HG02610 (cell line): ENCODE measurements at regions not wholly inside any gene's neighbourhood (a gene's known extent, or its start where the extent isn't known, plus 50 kb on each side); places are given as distances from the start of the nearest gene placed in this dataset.
"Not testable (repeated sequence)": the region's sequence is repeated elsewhere in the genome, so short reads cannot be mapped to it uniquely, and the experiment has no call there.

Experiments
- ATAC-seq: cut with Tn5 transposase; IDR thresholded peaks from one replicate; pipeline ENCODE4 v1.9.1; 2021; ENCODE audit warnings: mild to moderate bottlenecking, moderate library complexity; ENCODE audit not compliant: unreplicated experiment

DNA sequence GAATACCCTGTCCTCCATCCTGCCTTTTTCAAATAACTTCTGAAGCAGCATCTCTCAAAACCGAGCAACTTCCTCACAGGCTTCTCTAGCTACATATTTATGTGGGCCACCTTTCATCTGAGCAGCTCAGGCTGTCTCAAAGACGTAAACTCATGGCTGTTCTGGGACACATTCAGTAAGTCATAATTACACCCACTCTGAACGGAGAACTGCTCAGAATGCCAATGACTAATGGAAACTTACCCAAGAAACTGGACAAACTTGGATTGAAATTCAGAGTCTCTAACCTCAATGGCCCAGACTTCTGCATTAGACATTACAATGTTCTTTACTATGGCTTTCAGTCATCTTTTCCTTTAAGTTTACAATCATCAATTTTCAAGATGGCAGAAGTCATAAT, 145.2 kb downstream of the RAD51AP2 start:
- no peak for ATAC-seq

DNA sequence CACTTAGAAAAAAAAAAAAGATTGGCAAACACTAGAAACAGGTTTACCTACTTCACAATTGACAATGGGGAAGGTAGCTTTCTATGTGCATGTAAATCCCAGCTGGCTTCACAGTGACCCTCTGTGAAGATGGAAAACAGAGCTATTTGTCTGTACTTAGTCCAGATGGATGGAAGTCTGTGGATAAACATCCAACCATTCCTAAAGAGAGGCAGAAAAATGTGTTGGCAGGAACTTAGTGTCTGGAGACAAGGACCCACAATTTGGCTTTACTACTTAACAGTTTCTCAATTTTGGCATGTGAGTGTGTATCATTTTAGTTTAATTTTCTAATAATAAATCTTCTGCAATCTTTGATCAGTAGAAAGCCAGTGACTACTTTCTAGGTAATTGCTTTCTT, 154.4 kb downstream of the RAD51AP2 start:
- ATAC-seq, result no peak

DNA sequence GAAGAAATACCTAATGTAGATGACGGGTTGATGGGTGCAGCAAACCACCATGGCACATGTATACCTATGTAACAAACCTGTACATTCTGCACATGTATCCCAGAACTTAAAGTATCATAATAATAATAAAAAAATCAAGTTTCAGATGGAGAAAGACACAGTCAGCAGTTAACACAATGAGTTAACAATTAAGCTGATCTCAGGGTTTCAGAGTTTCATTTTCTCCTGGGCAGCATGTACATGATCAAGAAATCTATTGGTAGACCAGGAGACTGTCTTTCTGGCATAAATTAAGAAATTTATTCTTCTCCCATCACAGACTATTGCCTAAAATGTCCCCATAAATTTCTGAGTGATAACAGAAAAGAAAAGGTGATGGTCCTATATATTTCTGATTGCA, 155.3 kb downstream of the RAD51AP2 start:
- no peak for ATAC-seq

DNA sequence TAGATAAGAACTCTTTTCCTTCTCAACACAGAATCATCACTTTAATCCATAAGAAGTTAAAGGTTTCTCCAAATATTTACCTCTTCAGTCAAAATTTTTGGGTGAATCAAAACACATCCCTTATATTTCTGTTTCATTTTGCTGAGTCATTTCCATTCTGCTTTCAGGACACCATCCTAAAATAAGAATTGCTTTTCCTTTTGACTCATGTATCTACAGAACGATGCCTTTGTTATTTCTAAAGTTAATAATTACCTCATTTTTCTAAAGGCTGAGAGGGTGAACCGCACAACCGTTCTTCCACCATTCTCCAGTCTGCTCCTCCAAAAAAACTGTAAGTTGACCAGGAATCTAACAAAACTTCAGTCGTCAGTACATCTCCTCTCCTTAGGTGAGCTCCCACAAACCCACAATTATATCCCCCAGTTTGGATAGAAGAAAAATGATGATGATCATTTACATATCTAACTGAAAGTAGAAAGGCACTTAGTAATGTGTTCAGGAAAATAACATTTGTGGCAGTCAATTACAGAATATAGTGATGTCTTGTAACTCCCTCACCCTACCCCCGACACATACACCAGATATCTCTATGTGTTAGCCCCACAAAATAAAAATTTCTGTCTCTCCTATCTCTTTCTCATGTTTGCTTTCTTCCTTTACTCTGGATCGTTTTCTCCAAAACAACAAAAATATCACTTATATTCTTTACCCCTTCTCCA, 162.5 kb downstream of the RAD51AP2 start:
- ATAC-seq, result peak; percentile 96

DNA sequence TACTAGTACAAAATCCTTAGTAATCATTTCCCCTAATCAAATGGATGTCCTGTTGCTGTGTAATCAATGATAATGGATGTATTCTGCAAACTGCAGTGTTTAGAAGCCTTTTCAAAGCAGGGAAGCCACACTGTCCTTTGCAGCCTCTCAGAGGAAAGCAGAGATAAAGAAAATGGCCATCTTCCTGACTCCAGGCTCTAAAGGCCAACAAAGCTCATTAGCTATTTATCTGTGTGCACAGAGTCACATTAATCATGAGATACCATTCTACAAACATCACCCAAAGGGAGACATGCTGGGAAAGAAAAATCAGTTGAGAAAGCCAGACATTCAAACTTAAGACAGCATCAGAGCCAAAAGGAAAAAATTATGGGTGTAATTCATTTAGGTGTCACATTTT, 165.0 kb downstream of the RAD51AP2 start:
- no peak for ATAC-seq

DNA sequence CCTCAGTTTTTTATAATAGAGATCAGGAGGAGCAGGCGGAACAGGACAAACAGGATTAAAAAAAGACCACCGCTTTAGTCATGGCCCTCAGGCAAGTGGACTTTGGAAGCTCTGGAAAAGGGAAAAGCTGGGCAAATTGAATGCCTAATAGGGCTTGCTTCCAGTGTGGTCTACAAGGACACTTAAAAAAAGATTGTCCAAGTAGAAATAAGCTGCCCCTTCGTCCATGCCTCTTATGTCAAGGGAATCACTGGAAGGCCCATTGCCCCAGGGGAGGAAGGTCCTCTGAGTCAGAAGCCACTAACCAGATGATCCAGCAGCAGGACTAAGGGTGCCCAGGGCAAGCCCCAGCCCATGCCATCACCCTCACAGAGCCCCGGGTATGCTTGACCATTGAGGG, 175.5 kb downstream of the RAD51AP2 start:
- ATAC-seq, result not testable (repeated sequence)

DNA sequence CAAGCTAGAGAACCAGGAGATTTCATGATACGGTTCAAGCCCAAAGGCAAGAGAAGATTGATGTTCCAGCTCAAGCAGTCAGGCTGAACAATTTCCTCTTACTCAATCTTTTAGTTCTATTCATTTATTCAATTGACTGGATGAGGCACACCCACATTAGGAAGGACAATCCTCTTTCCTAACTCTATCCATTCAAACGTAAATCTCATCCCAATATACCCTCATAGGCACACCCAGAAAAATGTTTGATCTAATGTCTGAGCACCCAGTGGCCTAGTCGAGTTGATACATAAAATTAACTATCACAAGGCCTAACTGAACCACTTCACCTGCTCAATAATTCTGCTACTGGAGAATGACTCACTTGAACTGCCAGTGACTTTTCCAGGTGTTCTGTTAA, 180.7 kb downstream of the RAD51AP2 start:
- no peak for ATAC-seq

DNA sequence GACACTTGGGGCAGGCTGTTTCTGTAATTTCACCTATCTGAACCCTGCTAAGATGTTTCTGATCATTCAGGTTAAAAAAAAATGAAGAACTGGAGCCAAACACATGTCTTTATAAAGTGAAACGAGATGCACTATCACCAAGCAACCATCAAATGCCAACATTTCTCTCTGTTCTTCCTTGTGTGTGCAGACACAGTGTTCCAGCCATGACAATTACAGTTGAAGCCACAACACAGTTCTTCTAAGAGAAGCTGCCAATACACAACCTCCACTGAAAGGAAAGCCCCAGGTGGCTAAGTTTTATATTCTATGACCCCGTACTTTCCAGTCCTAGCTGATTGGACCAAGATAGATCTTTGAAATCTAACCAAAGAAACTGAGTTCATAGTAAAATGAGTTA, 181.8 kb downstream of the RAD51AP2 start:
- ATAC-seq, result no peak

DNA sequence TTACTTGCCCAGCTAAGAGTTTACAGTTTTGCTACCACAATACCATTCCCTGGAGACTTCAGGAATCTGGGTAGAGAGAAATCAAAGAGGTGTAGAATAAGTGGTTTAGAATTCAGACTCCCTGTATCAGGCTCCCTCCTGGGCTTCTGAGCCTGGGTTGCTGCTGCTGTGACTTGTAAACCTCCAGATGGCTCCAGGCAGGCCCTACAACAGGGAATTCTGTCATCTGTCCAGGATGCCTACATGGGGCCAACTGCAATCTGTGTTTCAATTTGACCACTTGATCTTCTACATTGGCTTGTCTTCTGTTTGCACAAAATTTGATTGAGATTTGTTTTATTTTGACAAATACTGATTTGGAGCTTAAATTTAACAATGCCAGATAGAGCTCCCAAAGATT, 183.9 kb downstream of the RAD51AP2 start:
- ATAC-seq, result no peak

DNA sequence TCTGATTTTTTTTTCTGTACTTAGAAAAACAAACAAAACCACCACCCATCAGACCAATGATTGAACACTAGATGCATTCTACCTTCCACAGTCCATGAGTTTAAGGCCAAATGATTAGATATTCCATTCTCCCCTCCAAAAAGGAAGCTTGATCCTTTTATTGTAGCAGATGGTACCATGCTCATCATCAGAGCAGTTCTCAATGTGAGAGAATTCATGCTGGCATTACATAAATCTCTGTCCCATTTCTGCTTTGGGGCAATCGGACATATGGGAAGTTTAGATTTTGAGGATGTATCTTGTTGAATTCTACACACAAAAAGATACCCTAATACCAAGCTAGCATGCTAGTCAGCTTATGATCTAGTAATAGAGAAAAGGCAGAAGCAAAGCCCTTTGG, 186.6 kb downstream of the RAD51AP2 start:
- ATAC-seq, result no peak

DNA sequence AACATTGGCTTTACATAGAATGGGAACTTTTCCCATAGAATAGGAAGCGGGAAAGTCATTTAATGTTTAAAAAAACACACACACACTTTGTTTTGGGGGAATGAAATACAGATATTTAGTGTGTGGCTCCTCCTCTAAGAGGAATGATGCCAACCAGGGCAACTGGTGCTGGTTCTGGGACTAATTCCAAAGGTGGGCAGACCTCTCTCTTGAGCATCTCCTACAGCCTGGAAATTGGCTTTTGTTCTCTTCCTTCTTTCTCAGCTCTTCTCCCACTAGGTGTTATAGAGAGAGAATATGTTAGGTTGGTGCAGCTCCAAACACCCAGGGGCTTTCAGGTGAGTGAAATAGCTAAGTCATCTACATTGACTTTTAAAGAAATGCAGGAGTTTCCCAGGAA, 190.1 kb downstream of the RAD51AP2 start:
- ATAC-seq, result no peak

DNA sequence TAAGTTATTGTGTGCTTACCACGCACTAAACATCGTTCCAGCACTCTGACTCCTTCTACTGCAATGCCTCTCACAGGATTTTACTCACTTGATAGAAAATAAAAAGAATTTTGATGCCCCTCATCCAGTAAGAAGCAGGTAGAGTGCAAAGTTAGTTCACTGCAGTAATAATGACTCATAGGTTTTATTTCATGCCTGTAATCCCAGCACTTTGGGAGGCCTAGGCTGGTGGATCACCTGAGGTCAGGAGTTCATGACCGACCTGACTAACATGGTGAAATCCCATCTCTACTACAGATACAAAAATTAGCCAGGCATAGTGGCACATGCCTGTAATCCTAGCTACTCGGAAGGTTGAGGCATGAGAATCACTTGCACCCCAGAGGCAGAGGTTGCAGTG, 190.6 kb downstream of the RAD51AP2 start:
- ATAC-seq, result no peak

DNA sequence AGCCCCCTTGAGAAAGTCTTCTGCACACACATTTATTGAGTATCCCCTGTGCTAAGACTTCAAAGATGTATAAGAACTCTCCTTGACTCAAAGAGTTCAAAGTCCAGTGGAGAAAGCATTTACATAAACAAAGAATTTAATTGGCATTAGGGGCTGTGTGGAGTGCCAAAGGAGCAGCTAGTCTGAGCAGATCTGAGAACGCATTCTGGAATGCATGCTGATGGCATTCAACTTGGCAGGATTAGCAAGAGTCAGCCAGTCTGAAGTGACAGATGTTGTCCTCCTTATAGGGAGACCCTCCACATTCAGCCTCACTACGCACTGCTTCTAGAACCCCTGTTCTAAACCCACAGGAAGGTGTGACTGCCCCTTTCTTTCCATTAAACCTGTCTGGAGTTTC, 191.5 kb downstream of the RAD51AP2 start:
- no peak for ATAC-seq

DNA sequence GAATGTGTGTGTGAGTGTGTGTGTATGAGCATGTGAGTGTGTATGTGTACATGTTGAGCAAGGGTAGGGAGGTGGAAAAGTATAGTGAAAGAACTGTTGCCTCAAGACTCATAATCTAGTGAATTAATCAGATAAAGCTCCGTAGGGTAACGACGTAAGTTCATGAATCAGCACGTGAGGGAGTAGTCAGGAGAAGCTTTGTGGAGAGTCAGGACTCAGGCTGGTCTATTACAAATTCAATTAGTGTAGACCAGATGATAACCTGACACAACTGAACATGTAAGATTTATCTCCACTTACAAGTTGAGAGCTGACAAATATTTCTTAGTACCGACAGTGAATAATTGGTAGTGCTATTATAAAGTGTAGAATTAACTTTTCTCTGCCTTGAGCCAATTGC, 194.5 kb downstream of the RAD51AP2 start:
- no peak for ATAC-seq

DNA sequence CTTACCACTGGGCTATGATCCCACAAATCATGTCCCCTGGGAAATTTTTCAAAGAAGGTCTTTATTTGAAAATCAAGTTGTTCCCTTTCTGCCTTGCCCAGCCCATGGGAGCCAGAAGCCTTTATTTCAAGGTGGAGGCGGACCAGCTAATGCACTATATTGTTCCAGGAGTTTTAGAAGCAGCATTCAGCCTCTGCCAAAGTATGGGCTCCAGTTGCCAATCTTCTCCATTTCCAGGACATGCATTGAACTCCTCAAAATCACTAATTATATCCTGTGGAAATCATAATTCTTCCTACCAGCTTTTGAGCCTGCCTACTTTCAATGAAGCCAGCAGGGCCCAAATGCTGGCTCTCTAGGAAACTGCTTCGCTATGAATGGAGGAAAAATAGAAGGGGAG, 195.8 kb downstream of the RAD51AP2 start:
- no peak for ATAC-seq

DNA sequence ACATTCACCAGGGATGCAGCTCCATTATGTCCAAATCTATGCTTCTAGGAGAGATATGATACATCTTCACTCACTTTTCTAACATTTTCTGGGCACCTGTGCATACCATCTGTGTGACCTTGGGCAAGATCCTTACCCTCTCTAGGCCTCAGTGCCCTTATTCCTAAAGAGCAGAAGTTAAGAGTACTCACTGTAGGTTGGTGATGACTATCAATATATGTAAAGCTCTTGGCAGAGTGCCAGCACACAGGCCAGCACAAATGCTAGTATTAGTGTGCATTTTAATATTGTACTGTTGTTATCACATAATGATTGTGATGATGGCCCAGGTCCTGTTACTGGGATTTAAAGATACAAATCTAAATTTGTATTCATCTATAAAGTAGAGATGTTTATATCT, 199.2 kb downstream of the RAD51AP2 start:
- ATAC-seq, result no peak

DNA sequence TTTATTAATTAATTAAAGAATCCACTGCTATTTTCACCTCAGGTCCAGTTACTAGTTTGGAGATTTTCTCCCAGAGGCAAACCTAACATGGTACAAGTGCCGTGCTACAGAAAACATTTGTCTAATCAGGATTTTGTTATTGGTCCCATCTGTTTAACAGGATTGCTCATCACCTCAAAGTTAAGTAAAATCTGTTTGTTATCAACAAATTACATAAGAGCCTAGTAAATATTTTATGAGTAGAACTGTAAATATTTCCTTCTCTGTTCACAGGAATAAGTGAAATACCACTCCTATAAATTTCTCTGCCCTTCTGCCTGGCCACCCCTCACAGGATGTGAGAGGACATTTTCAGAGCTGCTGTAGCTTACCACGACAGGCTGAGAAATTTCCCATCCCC, 200.2 kb downstream of the RAD51AP2 start:
- no peak for ATAC-seq

DNA sequence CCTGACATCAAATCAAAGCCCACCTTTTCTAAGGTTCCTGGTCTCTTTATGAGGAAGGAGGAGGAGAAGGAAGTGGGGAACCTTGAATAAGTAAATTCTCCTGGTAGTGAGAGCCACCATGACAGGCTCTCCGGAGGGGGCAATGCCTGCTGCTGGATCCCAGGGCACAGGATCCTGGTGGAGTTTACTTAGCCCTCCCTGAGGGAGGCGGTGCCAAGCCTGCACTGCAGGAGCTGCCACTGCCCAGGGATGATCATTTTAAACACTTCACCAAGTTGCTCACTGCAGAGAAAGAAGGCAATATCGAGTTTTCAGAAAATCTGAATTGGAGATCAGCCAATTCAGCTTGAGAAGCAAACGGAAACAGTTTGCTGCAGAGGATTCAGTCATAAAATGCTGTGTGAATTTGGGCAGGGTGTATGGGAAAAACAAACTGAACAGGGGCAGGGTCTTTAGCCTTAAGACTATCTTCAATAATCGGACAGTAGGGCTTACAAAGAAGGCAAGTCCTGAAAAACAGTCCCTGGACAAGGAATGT, 200.7 kb downstream of the RAD51AP2 start:
- no peak for ATAC-seq

DNA sequence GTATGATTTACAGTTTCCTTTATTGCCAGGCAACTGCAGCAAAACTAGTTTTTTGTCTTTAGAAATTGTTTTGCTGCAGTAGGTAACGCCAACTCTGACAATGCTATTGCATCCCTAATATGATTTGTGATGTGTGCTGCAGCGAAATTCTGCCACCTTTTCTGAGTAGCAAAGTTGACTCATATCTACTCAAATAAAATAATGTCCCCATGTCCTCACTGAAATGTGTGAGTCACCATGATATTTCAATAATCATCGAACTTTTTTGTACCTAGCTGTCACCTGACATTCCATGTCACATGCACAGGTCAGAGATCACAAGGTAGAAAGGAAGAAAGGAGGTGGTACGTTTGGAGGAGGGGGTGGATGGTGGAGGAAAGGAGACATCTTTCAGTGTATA, 205.0 kb downstream of the RAD51AP2 start:
- no peak for ATAC-seq

DNA sequence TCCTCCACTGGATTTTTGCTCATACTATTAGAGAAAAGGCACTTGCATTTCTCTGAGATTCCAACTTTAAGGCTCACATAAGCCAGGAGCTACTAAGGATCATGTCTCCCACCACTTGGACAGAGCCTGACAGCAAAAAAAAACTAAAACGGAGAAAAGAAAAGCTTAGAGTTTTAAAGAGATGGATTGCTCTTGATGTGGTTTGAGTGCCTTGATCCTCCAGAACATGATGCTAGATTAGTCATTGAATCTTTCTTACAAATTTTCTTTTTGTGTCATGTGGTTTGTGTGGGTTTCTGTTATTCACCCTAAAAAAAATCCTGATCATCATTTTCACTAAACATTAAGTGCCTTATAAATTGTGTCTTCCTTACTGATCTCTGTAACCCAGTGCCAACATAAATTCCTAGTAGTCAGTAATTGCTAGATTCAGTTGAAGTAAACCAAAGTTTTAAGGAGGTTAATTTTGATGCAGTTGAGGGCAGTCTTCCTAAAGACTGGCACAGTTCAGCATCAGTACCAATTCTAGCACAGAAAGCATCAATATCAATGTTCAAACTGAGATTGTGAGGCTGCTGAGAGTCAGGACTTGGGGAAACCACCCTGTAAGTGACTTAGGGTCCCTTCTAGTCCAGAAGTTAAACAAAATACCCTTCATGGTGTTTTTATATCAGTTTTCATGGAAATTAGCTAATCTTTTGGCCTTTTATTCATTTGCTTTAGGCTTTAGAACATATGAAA, 206.3 kb downstream of the RAD51AP2 start:
- no peak for ATAC-seq

DNA sequence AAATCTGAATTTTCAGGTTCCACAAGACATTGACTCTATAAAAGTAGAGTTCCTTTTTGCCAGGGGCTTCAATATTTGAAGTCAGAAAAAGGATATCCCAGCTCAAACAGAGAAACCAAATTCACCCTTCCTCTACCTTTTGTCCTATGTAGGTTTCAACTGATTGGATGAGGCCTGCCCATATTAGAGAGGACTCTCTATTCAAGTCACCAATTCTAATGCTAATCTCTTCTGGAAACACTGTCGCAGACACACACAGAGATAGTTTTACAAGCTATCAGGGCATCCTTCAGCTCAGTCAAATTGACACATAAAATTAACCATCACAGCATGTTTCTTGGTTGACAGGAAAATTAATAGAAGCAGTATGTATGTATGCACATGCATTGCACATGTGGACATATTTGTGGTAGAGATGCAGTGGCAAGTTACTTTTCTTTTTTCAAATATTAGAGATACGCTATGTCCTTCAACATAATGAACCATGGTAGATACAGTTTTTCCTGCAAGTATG, 207.1 kb downstream of the RAD51AP2 start:
- no peak for ATAC-seq

DNA sequence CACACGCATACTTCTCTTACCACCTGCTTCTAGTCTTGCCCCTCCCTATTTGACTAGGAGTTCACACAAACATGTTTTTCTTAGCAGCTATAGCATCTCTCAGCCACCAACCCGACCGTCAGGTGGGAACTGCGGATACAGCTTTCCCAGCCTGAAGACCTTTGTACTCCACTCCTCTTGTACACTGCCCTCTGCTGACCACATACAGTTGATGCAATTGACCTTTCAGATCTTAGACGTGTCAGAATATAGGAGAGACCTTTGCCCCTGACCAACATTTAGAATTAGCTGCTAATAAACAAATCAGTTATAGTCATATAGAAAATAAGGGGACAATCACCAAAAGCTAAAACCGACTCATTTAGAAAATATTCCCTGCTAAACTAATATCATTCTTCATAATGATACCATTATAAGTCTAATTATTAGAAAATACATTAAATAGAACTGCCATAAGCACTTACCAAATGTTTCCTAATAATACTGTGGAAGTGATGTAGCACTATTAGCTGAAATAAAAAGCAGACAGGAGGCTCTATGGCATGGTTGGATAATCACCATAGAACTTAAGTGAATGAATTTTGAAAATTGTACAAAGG, 208.4 kb downstream of the RAD51AP2 start:
- peak; percentile 80 for ATAC-seq
